ENCODE measurements at regions not wholly inside any gene's neighbourhood (a gene's known extent, or its start where the extent isn't known, plus 50 kb on each side); places are given as distances from the start of the nearest gene placed in this dataset.

DNA sequence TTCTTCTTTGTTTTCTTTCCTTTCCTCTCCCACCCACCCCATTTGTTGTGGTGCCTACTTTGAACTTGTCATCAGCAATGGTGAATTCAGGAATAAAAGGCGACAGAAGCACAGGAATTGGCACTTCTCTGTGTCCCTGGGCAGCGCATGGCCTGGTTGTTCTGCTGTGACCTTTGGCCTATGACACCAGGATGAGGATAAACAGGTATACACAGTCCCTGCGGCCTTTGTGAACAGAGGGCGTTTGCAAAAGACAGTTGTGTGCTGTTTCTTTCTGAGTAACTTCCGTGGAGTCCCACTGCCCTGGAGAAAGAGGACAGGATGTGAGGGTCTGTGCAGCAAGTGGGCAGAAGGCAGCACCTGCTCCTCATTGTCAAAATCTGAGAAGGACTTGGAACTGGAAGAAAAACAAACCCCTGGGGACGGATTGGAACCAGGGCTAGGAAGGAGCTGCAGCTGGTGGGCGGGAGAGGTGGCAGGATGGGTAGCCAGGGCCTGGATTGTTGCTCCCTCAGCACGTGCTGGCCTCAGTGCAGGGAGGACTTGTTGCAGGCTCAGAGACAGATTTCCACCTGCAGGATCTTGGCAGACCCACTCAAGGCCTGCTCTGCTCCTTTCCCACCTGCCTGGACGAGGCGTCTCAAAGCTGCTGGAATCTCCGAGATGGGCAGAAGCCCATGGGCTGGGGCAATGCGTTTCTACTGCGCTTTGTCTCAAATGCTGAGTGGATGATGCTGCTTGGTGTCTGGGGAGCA lies 159.5 kb downstream of the ACKR3 start:
- no peak for TF ChIP-seq CTCF (IDR thresholded peaks at IDR 0.05; ENCODE audit: control extremely low read depth in 1 of 3, insufficient read depth in 1 of 3, low read depth in 1 of 3, low read length in 3 of 3)
- TF ChIP-seq RAD21 (IDR thresholded peaks at IDR 0.05 in 1 of 2, conservative IDR thresholded peaks at IDR 0.05 in 1 of 2; ENCODE audit: low read depth in 2 of 2, low read length in 2 of 2), result no peak
- TF ChIP-seq, protein P1, sequence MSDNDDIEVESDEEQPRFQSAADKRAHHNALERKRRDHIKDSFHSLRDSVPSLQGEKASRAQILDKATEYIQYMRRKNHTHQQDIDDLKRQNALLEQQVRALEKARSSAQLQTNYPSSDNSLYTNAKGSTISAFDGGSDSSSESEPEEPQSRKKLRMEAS (IDR thresholded peaks at IDR 0.05), result no peak
- TF ChIP-seq TCF12 (IDR thresholded peaks at IDR 0.05; ENCODE audit: low read depth, low read length), result no peak
- TF ChIP-seq HDAC6 (IDR thresholded peaks at IDR 0.05; ENCODE audit: low read depth, low read length), result no peak
- TF ChIP-seq FOSL1 (IDR thresholded peaks at IDR 0.05; ENCODE audit: insufficient read depth, low read depth, low read length), result no peak
- TF ChIP-seq EZH2 (IDR thresholded peaks at IDR 0.05; ENCODE audit: low read depth, low read length, severe bottlenecking), result no peak

Data from H1 (cell line).